CD4-positive, CD25-positive, alpha-beta regulatory T cell (primary cell): ENCODE measurements at regions not wholly inside any gene's neighbourhood (a gene's known extent, or its start where the extent isn't known, plus 50 kb on each side); places are given as distances from the start of the nearest gene placed in this dataset.

Experiments
- ATAC-seq, 2 donors: fragments of 150-1000 bp; cut with Tn5 transposase; one replicate each; pipeline ENCODE4 v1.10.0; 2021; ENCODE audit warnings: low read depth in 2 of 2, moderate number of reproducible peaks in 2 of 2, moderate library complexity in 1 of 2
- DNase-seq, 3 donors: peaks; one replicate each; pipeline versions ENCODE4 v3.0.0 to v3.0.0-alpha.2; 2012 to 2022; ENCODE audit warnings: mixed read lengths in 1 of 3
- H3K27ac ChIP-seq: one replicate; pipeline ENCODE4 v1.7.0; 2013; ENCODE audit warnings: mild to moderate bottlenecking, low read length; ENCODE audit not compliant: insufficient read depth, poor library complexity, severe bottlenecking
- H3K27me3 ChIP-seq: one replicate; pipeline ENCODE4 v1.7.0; 2013; ENCODE audit warnings: low read length; ENCODE audit not compliant: control insufficient read depth, insufficient read depth
- H3K36me3 ChIP-seq: one replicate; pipeline ENCODE4 v1.7.0; 2013; ENCODE audit warnings: mild to moderate bottlenecking, low read length, moderate library complexity; ENCODE audit not compliant: control insufficient read depth, insufficient read depth
- H3K4me1 ChIP-seq: 2 replicates; pipeline ENCODE4 v1.7.0; 2013; ENCODE audit warnings: mild to moderate bottlenecking, low read length; ENCODE audit not compliant: insufficient read depth, control insufficient read depth, poor library complexity, severe bottlenecking
- H3K4me3 ChIP-seq: one replicate; pipeline ENCODE4 v1.7.0; 2013; ENCODE audit warnings: low read depth, mild to moderate bottlenecking, low read length, moderate library complexity
- H3K9me3 ChIP-seq, 2 experiments: 1 replicate in 1 of 2; 2 replicates in 1 of 2; pipeline ENCODE4 v1.7.0; 2013; ENCODE audit warnings: low read length in 2 of 2, mild to moderate bottlenecking in 1 of 2, moderate library complexity in 1 of 2; ENCODE audit not compliant: control insufficient read depth in 2 of 2
- H3K27ac Mint-ChIP-seq, 3 donors: one replicate each; pipeline ENCODE4 v1.8.0; 2020 to 2022; ENCODE audit warnings: mild to moderate bottlenecking in 3 of 3, mixed read lengths in 3 of 3, moderate library complexity in 2 of 3
- H3K27me3 Mint-ChIP-seq: one replicate; pipeline ENCODE4 v1.8.0; 2022; ENCODE audit warnings: mild to moderate bottlenecking, mixed read lengths
- H3K36me3 Mint-ChIP-seq: one replicate; pipeline ENCODE4 v1.8.0; 2020; ENCODE audit warnings: mixed read lengths
- H3K4me1 Mint-ChIP-seq, 4 donors: one replicate each; pipeline ENCODE4 v1.8.0; 2020 to 2022; ENCODE audit warnings: mixed read lengths in 4 of 4, mild to moderate bottlenecking in 1 of 4
- H3K4me3 Mint-ChIP-seq, 4 donors: one replicate each; pipeline ENCODE4 v1.8.0; 2020 to 2022; ENCODE audit warnings: mild to moderate bottlenecking in 4 of 4, mixed read lengths in 4 of 4, moderate library complexity in 3 of 4
- H3K9me3 Mint-ChIP-seq, 7 donors: one replicate each; pipeline ENCODE4 v1.8.0; 2020 to 2022; ENCODE audit warnings: mixed read lengths in 7 of 7, mild to moderate bottlenecking in 3 of 7, moderate library complexity in 2 of 7

- Histone ChIP-seq H3K4me1 (no peaks in the 10 kb centered on the region), H3K27ac (no peak overlapping the region), H3K4me3 (no peak overlapping the region), H3K9me3 (no peaks in the 10 kb centered on the region), H3K36me3 (no peaks in the 10 kb centered on the region), H3K27me3 (peaks cover 2% of the 10 kb centered on the region)
- H3K4me3 Mint-ChIP-seq: no peak overlapping the region
- DNase-seq (no peak), ATAC-seq (no peak)
- no peaks in the 10 kb centered on the region for H3K36me3 Mint-ChIP-seq
- H3K4me1 Mint-ChIP-seq: peaks cover 2 to 6% (median 4%) of the 10 kb centered on the region in 4 donors
- H3K27me3 Mint-ChIP-seq: no peaks in the 10 kb centered on the region
- H3K27ac Mint-ChIP-seq: no peak overlapping the region
- no peaks in the 10 kb centered on the region for H3K9me3 Mint-ChIP-seq
These were observed 65.9 kb upstream of the RAB11FIP2 start for GRCh38 chr10:118112543-118113125.

GRCh38 chr10:118110750-118111149 is 64.0 kb upstream of the RAB11FIP2 start:
- no peak overlapping the region for H3K27ac ChIP-seq
- no peaks in the 10 kb centered on the region for H3K9me3 Mint-ChIP-seq
- peak in 1 of 3 donors; percentile 68 for DNase-seq
- no peak overlapping the region for H3K4me3 Mint-ChIP-seq
- peaks cover 2% of the 10 kb centered on the region for H3K27me3 ChIP-seq
- no peaks in the 10 kb centered on the region for H3K4me1 ChIP-seq
- H3K36me3 Mint-ChIP-seq: no peaks in the 10 kb centered on the region
- H3K27ac Mint-ChIP-seq: no peak overlapping the region
- H3K4me3 ChIP-seq: no peak overlapping the region
- no peaks in the 10 kb centered on the region for H3K27me3 Mint-ChIP-seq
- peaks cover 2 to 12% (median 8%) of the 10 kb centered on the region in 4 donors for H3K4me1 Mint-ChIP-seq
- H3K9me3 ChIP-seq: no peaks in the 10 kb centered on the region
- no peak for ATAC-seq
- no peaks in the 10 kb centered on the region for H3K36me3 ChIP-seq

GRCh38 chr10:118108194-118109026 is 61.7 kb upstream of the RAB11FIP2 start:
- DNase-seq: no peak
- H3K4me3 ChIP-seq: no peak overlapping the region
- no peaks in the 10 kb centered on the region for H3K36me3 Mint-ChIP-seq
- H3K27ac ChIP-seq: no peak overlapping the region
- H3K9me3 Mint-ChIP-seq: no peaks in the 10 kb centered on the region
- H3K27me3 ChIP-seq: no peaks in the 10 kb centered on the region
- H3K27ac Mint-ChIP-seq: no peak overlapping the region
- no peaks in the 10 kb centered on the region for H3K27me3 Mint-ChIP-seq
- H3K4me1 ChIP-seq: no peaks in the 10 kb centered on the region
- H3K4me3 Mint-ChIP-seq: no peak overlapping the region
- no peaks in the 10 kb centered on the region for H3K36me3 ChIP-seq
- H3K9me3 ChIP-seq: no peaks in the 10 kb centered on the region
- peaks cover 2 to 12% (median 8%) of the 10 kb centered on the region in 4 donors for H3K4me1 Mint-ChIP-seq
- ATAC-seq: no peak

GRCh38 chr10:118107541-118107940 is 60.8 kb upstream of the RAB11FIP2 start:
- H3K27me3 ChIP-seq: no peaks in the 10 kb centered on the region
- H3K4me3 ChIP-seq: no peak overlapping the region
- Mint-ChIP-seq H3K27ac (no peak overlapping the region), H3K27me3 (no peaks in the 10 kb centered on the region), H3K9me3 (no peaks in the 10 kb centered on the region), H3K36me3 (no peaks in the 10 kb centered on the region), H3K4me3 (no peak overlapping the region), H3K4me1 (peaks cover 2 to 12% (median 8%) of the 10 kb centered on the region in 4 donors)
- no peak for DNase-seq
- no peak for ATAC-seq
- H3K4me1 ChIP-seq: no peaks in the 10 kb centered on the region
- no peaks in the 10 kb centered on the region for H3K36me3 ChIP-seq
- no peak overlapping the region for H3K27ac ChIP-seq
- H3K9me3 ChIP-seq: no peaks in the 10 kb centered on the region

DNA sequence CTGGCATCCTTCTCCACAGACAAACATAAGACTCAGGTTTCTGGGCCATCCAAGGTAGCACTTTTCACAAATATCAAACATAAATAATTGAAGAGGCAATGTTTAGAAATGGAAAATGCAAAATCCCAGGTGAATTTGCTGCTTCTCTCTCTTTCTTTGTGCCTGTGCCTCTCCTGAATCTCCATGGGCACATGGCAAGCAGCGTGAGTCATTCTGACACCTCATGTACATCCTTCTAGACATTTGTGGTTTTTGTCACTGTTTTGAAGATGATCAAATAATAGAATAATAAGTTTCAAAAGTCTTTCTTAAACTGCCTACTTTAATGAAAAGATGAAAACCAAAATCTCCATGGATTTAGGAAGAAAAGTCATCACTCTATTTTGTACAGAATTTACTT is 60.3 kb upstream of the RAB11FIP2 start:
- Mint-ChIP-seq H3K9me3 (no peaks in the 10 kb centered on the region), H3K27ac (no peak overlapping the region), H3K27me3 (no peaks in the 10 kb centered on the region), H3K36me3 (no peaks in the 10 kb centered on the region), H3K4me3 (no peak overlapping the region), H3K4me1 (peaks cover 2 to 12% (median 8%) of the 10 kb centered on the region in 4 donors)
- ATAC-seq (no peak), DNase-seq (peak in 1 of 3 donors; percentile 14)
- H3K27ac ChIP-seq: no peak overlapping the region
- no peaks in the 10 kb centered on the region for H3K36me3 ChIP-seq
- H3K27me3 ChIP-seq: no peaks in the 10 kb centered on the region
- no peaks in the 10 kb centered on the region for H3K9me3 ChIP-seq
- H3K4me3 ChIP-seq: no peak overlapping the region
- no peaks in the 10 kb centered on the region for H3K4me1 ChIP-seq

GRCh38 chr10:118106426-118106825 is 59.7 kb upstream of the RAB11FIP2 start:
- ATAC-seq: no peak
- Mint-ChIP-seq H3K9me3 (no peaks in the 10 kb centered on the region), H3K4me1 (peaks cover 2 to 12% (median 8%) of the 10 kb centered on the region in 4 donors), H3K27ac (no peak overlapping the region), H3K4me3 (no peak overlapping the region), H3K36me3 (no peaks in the 10 kb centered on the region), H3K27me3 (no peaks in the 10 kb centered on the region)
- peak in 1 of 3 donors; percentile 42 for DNase-seq
- Histone ChIP-seq H3K27ac (no peak overlapping the region), H3K9me3 (no peaks in the 10 kb centered on the region), H3K4me1 (no peaks in the 10 kb centered on the region), H3K4me3 (no peak overlapping the region), H3K27me3 (no peaks in the 10 kb centered on the region), H3K36me3 (no peaks in the 10 kb centered on the region)

DNA sequence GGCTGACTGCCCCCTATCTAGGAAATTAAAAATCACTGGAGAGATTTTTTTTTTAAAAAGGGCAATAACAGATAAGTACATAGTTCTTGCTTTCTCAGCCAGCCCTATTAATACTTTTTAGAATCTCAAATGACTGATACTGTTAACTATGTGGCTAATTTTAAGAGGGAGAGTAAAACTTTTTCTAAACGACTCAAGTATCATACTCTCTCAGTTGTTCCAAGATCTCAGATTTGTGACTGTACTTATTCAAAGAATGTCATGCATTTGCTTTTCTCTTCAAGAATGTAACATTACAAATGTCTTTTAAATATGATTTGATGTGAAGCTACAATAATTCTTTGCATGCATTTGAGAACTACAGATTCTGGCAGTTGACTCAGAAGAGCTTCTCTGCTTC is 55.4 kb upstream of the RAB11FIP2 start:
- DNase-seq (no peak), ATAC-seq (no peak)
- Histone ChIP-seq H3K9me3 (no peaks in the 10 kb centered on the region), H3K4me1 (no peaks in the 10 kb centered on the region), H3K36me3 (no peaks in the 10 kb centered on the region), H3K27ac (no peak overlapping the region), H3K27me3 (peaks cover 3% of the 10 kb centered on the region), H3K4me3 (no peak overlapping the region)
- H3K27me3 Mint-ChIP-seq: peaks cover 4% of the 10 kb centered on the region
- H3K27ac Mint-ChIP-seq: no peak overlapping the region
- H3K4me3 Mint-ChIP-seq: no peak overlapping the region
- H3K36me3 Mint-ChIP-seq: no peaks in the 10 kb centered on the region
- peaks cover 0 to 3% (median 1%) of the 10 kb centered on the region in 4 donors for H3K4me1 Mint-ChIP-seq
- H3K9me3 Mint-ChIP-seq: no peaks in the 10 kb centered on the region

- Histone ChIP-seq H3K27me3 (peaks cover 3% of the 10 kb centered on the region), H3K27ac (no peak overlapping the region), H3K36me3 (no peaks in the 10 kb centered on the region), H3K4me1 (no peaks in the 10 kb centered on the region), H3K4me3 (no peak overlapping the region), H3K9me3 (no peaks in the 10 kb centered on the region)
- peaks cover 0 to 2% (median 0%) of the 10 kb centered on the region in 7 donors for H3K9me3 Mint-ChIP-seq
- H3K27me3 Mint-ChIP-seq: peaks cover 4% of the 10 kb centered on the region
- no peak for DNase-seq
- H3K4me3 Mint-ChIP-seq: no peak overlapping the region
- H3K36me3 Mint-ChIP-seq: no peaks in the 10 kb centered on the region
- no peak for ATAC-seq
- no peak overlapping the region for H3K27ac Mint-ChIP-seq
- H3K4me1 Mint-ChIP-seq: no peaks in the 10 kb centered on the region
These were observed 54.8 kb upstream of the RAB11FIP2 start for GRCh38 chr10:118101501-118101900.
